ENCODE measurements at regions not wholly inside any gene's neighbourhood (a gene's known extent, or its start where the extent isn't known, plus 50 kb on each side); places are given as distances from the start of the nearest gene placed in this dataset.

DNA sequence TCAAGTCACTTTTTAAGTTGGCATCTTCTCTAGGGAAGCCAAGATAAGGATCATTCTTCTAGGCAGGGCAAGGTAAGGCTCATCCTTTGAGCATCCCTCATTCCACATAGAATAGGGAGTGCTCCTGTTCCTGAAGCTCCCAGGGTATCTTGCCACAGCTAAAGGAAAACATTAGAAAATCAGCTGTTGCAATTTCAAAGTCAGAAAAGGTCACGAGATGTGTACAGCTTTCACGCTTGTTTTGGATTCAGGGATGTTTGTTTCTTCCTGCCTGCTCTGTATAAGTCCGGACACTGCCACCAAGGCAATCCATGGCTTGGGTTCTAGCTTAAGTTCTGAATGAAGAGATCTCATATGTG lies 153.2 kb downstream of the SH3BGRL2 start:
- Histone ChIP-seq H3K36me3 (ENCODE audit: control insufficient read depth in 2 of 2, insufficient read depth in 1 of 2, low read length in 2 of 2) (no peaks in the 10 kb centered on the region), H3K4me1 (ENCODE audit: control insufficient read depth, insufficient read depth, low read length) (no peaks in the 10 kb centered on the region), H3K4me3 (ENCODE audit: low read depth, low read length) (no peak overlapping the region), H3K27ac (ENCODE audit: extremely low read depth, low read depth, low read length) (no peak overlapping the region), H3K9me3 (ENCODE audit: control insufficient read depth, insufficient read depth, low read depth, low read length) (no peaks in the 10 kb centered on the region)
- ChIA-PET CTCF (interaction anchor here (0.6 kb wide), 1 partner anchor 93 kb away, joined by 3 read pairs; no protein-coding TSS in a partner anchor), POLR2A (no interaction called here)
- no peak for TF ChIP-seq ZNF670 (tag by site-specific recombination; IDR thresholded peaks at IDR 0.05; ENCODE audit: low read depth)
- TF ChIP-seq ZBTB11 (tag by site-specific recombination; conservative IDR thresholded peaks at IDR 0.05; ENCODE audit: low read depth), result no peak
- TF ChIP-seq GLI2 (tag by site-specific recombination; IDR thresholded peaks at IDR 0.05; ENCODE audit: borderline replicate concordance, low read depth), result no peak
- no peak for TF ChIP-seq ZFHX2 (tag by site-specific recombination; conservative IDR thresholded peaks at IDR 0.05)
- TF ChIP-seq ZNF404 (tag by site-specific recombination; IDR thresholded peaks at IDR 0.05), result no peak
- no peak for TF ChIP-seq ZFP3 (tag by site-specific recombination; IDR thresholded peaks at IDR 0.05; ENCODE audit: low read depth)
- no peak for TF ChIP-seq ZNF324 (tag by site-specific recombination; IDR thresholded peaks at IDR 0.05)
- TF ChIP-seq SCRT2 (tag by site-specific recombination; IDR thresholded peaks at IDR 0.05), result no peak
- TF ChIP-seq BCL11B (tag by site-specific recombination; IDR thresholded peaks at IDR 0.05; ENCODE audit: low read depth), result no peak
- TF ChIP-seq ZNF24 (tag by site-specific recombination; IDR thresholded peaks at IDR 0.05), result no peak
- no peak for TF ChIP-seq ZNF23 (tag by site-specific recombination; IDR thresholded peaks at IDR 0.05; ENCODE audit: borderline replicate concordance)
- no peak for TF ChIP-seq HOXC10 (CRISPR knock-in tag; IDR thresholded peaks at IDR 0.05)
- no peak for TF ChIP-seq ZNF843 (tag by site-specific recombination; IDR thresholded peaks at IDR 0.05)
- no peak for TF ChIP-seq ZNF354C (tag by site-specific recombination; IDR thresholded peaks at IDR 0.05; ENCODE audit: borderline replicate concordance, low read depth)
- TF ChIP-seq MEIS1 (CRISPR knock-in tag; IDR thresholded peaks at IDR 0.05; ENCODE audit: borderline replicate concordance), result no peak
- TF ChIP-seq, protein P1, sequence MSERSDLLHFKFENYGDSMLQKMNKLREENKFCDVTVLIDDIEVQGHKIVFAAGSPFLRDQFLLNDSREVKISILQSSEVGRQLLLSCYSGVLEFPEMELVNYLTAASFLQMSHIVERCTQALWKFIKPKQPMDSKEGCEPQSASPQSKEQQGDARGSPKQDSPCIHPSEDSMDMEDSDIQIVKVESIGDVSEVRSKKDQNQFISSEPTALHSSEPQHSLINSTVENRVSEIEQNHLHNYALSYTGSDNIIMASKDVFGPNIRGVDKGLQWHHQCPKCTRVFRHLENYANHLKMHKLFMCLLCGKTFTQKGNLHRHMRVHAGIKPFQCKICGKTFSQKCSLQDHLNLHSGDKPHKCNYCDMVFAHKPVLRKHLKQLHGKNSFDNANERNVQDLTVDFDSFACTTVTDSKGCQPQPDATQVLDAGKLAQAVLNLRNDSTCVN (tag by site-specific recombination; optimal IDR thresholded peaks at IDR 0.05), result no peak
- TF ChIP-seq EGR2 (tag by site-specific recombination; IDR thresholded peaks at IDR 0.05; ENCODE audit: low read depth), result no peak
- no peak for TF ChIP-seq ZNF362 (tag by site-specific recombination; IDR thresholded peaks at IDR 0.05)
- no peak for TF ChIP-seq ZNF302 (tag by site-specific recombination; IDR thresholded peaks at IDR 0.05; ENCODE audit: low read depth)
- TF ChIP-seq SP2 (tag by site-specific recombination; IDR thresholded peaks at IDR 0.05), result no peak

DNA sequence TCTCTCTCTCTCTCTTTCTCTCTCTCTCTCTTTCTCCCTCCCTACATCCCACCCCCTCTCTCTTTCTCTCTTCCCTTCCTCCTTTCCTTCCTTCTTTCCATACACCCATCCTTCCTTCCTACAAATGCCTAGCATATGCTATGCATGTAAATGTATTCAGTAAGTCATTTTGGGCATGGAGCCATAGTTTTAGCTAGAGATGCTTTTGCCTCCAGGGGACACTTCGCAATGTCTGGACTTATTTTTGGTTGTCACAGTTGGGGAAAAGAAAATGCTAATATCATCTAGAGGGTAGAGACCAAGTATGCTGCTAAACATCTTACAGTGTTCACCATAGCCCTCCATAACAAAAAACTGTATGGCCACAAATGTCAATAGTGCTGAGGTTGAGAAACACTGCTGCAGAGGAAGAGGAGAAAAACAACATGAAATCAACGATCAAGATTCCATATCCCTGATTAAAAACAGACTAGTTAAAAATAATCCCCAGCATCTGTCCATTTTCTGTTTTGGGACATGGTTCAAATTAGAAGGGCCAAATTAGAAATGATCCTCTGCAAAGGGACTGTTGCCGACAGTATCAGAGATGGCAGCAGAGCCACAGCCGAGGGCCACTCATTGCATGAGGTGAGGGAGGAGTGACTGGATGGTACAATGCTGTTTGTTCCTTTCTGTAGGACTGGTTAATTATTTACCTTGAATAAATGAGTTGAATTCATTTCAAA lies 152.7 kb downstream of the SH3BGRL2 start:
- Histone ChIP-seq H3K4me1 (ENCODE audit: control insufficient read depth, insufficient read depth, low read length) (no peaks in the 10 kb centered on the region), H3K27ac (ENCODE audit: extremely low read depth, low read depth, low read length) (no peak overlapping the region), H3K9me3 (ENCODE audit: control insufficient read depth, insufficient read depth, low read depth, low read length) (no peaks in the 10 kb centered on the region), H3K36me3 (ENCODE audit: control insufficient read depth in 2 of 2, insufficient read depth in 1 of 2, low read length in 2 of 2) (no peaks in the 10 kb centered on the region), H3K4me3 (ENCODE audit: low read depth, low read length) (no peak overlapping the region)
- ChIA-PET POLR2A (no interaction called here), CTCF (no interaction called here)
- TF ChIP-seq, protein P2, sequence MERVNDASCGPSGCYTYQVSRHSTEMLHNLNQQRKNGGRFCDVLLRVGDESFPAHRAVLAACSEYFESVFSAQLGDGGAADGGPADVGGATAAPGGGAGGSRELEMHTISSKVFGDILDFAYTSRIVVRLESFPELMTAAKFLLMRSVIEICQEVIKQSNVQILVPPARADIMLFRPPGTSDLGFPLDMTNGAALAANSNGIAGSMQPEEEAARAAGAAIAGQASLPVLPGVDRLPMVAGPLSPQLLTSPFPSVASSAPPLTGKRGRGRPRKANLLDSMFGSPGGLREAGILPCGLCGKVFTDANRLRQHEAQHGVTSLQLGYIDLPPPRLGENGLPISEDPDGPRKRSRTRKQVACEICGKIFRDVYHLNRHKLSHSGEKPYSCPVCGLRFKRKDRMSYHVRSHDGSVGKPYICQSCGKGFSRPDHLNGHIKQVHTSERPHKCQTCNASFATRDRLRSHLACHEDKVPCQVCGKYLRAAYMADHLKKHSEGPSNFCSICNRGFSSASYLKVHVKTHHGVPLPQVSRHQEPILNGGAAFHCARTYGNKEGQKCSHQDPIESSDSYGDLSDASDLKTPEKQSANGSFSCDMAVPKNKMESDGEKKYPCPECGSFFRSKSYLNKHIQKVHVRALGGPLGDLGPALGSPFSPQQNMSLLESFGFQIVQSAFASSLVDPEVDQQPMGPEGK (tag by site-specific recombination; IDR thresholded peaks at IDR 0.05), result no peak
- TF ChIP-seq ZNF558 (tag by site-specific recombination; IDR thresholded peaks at IDR 0.05) (no peak), GLIS2 (tag by site-specific recombination; IDR thresholded peaks at IDR 0.05) (no peak), ZNF777 (tag by site-specific recombination; IDR thresholded peaks at IDR 0.05; ENCODE audit: borderline replicate concordance) (no peak), ZNF280D (tag by site-specific recombination; IDR thresholded peaks at IDR 0.05) (no peak)
